HG02840 (cell line): ENCODE measurements at regions not wholly inside any gene's neighbourhood (a gene's known extent, or its start where the extent isn't known, plus 50 kb on each side); places are given as distances from the start of the nearest gene placed in this dataset.

Source experiments
- ATAC-seq: cut with Tn5 transposase; IDR thresholded peaks from one replicate; pipeline ENCODE4 v1.9.1; 2021; ENCODE audit warnings: mild to moderate bottlenecking, moderate library complexity, moderate number of reproducible peaks; ENCODE audit not compliant: unreplicated experiment, low FRiP score

GRCh38 chr5:11997942-11998341 is 93.7 kb upstream of the CTNND2 start:
- ATAC-seq = no peak

GRCh38 chr5:11992518-11992917 is 88.3 kb upstream of the CTNND2 start:
- no peak for ATAC-seq

DNA sequence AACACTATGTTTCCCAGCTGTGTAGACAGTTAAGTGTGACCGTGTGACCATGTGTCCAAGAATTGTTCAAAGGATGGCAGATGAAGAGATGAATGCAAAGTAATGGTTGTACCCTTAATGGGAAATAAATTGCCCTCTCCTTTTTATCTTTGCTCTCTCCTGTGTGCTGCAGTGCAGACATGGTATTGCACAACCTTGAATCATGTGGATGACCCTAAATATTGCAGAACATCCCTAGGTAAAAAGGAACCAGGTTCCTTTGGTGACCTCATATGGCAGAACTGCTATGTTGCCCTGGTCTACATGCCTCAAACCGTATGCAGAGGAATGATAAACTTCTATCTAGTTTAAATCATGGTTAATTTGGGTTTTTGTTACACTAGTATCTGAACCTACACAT is 81.7 kb upstream of the CTNND2 start:
- ATAC-seq = no peak

DNA sequence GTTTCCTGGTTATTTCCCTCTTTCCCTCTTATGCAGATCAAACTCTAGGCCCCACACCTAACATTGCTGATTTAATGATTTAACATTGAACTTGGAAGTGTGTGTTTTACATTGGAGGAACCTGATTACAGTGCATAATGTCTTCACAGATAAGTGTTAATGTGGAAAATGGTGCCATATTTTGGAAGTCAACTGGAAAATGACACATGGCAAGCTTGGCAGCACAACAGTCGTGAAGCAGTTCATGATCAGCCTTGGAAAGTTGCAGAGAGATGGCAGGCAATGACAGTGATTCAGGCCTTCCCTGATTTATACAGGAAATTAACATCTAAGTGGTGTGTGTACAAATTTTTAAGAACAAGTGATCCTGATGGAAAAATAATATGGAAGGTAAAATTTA is 80.0 kb upstream of the CTNND2 start:
- ATAC-seq = no peak

DNA sequence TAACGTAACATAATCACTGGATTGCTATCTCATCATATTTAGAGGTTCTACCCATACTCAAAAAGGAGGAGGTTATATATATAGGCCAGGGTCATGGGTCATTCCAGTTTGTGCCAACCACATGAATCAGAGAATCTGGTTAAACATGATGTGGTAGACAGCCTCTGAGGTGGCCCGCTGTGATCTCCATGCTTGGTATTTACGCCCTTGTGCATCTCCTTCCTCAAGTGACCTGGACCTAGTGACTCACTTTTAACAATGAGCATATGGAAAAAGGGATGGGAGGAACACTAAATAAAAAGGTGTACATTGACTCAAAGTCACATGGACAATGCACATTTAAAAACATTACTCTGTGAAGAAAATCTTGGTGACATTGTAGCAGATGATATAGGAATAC is 77.7 kb upstream of the CTNND2 start:
- ATAC-seq = no peak

DNA sequence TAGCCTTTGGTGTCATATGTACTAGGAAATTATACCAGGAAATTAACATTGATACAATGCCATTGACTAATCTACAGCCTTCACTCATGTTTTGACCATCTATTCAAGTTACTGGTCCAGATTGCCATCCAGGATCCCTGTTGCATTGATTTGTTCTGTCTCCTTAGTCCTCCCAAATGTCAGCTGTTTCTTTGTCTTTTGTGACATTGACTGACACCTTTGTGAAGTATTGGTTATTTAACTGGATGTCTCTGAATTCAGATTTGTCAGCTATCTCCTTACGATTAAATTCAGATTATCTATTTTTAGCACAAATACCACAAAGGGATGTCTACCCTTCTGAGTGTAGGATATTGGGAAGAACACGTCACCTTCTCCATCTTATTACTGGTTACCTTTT is 73.7 kb upstream of the CTNND2 start:
- ATAC-seq = no peak

DNA sequence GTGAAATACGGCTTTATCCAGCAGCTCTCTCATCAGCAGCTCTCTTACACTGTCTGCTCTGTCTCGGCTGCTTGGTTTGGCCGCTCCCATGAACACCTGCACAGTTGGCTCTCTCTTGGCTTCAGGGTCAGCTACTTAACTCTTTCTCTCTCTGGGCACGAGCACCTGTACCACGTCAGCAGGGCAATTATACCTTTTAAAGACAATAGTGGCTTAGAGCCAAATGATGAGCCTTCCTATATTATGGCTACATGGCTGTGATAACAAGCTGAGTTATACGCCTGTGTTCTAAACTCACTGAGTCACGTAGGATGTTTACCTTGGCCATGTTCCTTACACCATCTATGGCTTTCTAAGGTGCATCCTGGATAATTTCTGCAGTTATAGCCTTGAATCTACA is 69.2 kb upstream of the CTNND2 start:
- no peak for ATAC-seq

GRCh38 chr5:11963227-11963626 is 59.0 kb upstream of the CTNND2 start:
- no peak for ATAC-seq

- ATAC-seq = no peak
Measured at GRCh38 chr5:11962122-11962521, 57.9 kb upstream of the CTNND2 start.

GRCh38 chr5:11958321-11958720 is 54.1 kb upstream of the CTNND2 start:
- no peak for ATAC-seq

- no peak for ATAC-seq
Measured at GRCh38 chr5:11955331-11955730, 51.1 kb upstream of the CTNND2 start.
